HCT116 (cell line): ENCODE measurements at regions not wholly inside any gene's neighbourhood (a gene's known extent, or its start where the extent isn't known, plus 50 kb on each side); places are given as distances from the start of the nearest gene placed in this dataset.

Source experiments
- ATAC-seq: fragments of 200-7000 bp; cut with Tn5 transposase; 2 replicates; pipeline ENCODE4 v1.9.1; 2020; ENCODE audit warnings: mild to moderate bottlenecking, moderate library complexity
- BruUV-seq: library from RNA; stranded (reverse); fragments of 400-500 nt; replicated peaks from 2 replicates; lab custom pipeline; 2021; lab: Mats Ljungman, UMichigan
- CTCF ChIA-PET: fragments of 300-600 bp; sonication (Branson Sonifier 250); formaldehyde crosslinking; loops from one replicate; lab custom pipeline; 2021; ENCODE audit warnings: antibody characterized with exemption; lab: Charles Lee
- POLR2A ChIA-PET: fragments of 300-600, 350-600 bp; sonication (Branson Sonifier 250); formaldehyde crosslinking; loops from one replicate; lab custom pipeline; 2021; ENCODE audit warnings: antibody characterized with exemption; lab: Charles Lee
- RAD21 ChIA-PET, 2 experiments: fragments of 300-600 bp; sonication (Branson Sonifier 250); formaldehyde crosslinking; loops; one replicate each; lab custom pipeline; 2023; ENCODE audit warnings: low total read pairs in 2 of 2; ENCODE audit not compliant: uncharacterized antibody in 2 of 2, unreplicated experiment in 2 of 2, low non-redundant PET in 1 of 2; lab: Charles Lee
- DNase-seq: peaks from one replicate; pipeline ENCODE4 v3.0.0-alpha.2; 2010; ENCODE audit warnings: low read depth, low spot score
- H2AFZ ChIP-seq: fragments of 200-600 bp; shearing (Covaris generic), sonication (generic); 2 replicates; pipeline ENCODE4 v1.6.1; 2017; ENCODE audit warnings: low read depth, mixed run types, mixed read lengths, antibody characterized with exemption, low read length; ENCODE audit not compliant: poor library complexity, severe bottlenecking
- H3K27ac ChIP-seq: 2 replicates; pipeline ENCODE4 v1.5.1; 2012; ENCODE audit warnings: low read depth, low read length
- H3K27me3 ChIP-seq: fragments of 200-600 bp; sonication (generic); 2 replicates; pipeline ENCODE4 v1.6.1; 2016; ENCODE audit warnings: mixed run types, low read length, mixed read lengths; ENCODE audit not compliant: insufficient read depth
- H3K36me3 ChIP-seq, 2 experiments: fragments of 200-500 bp in 1 of 2; fragments of 200-600 bp in 1 of 2; sonication (Bioruptor generic) in 1 of 2; sonication (generic) in 1 of 2; 2 replicates each; pipeline versions ENCODE4 v1.5.1 to v1.6.1; 2014 to 2016; ENCODE audit warnings: low read length in 2 of 2, inconsistent platforms in 1 of 2, mixed read lengths in 1 of 2, mixed run types in 1 of 2; ENCODE audit not compliant: insufficient read depth in 2 of 2, control insufficient read depth in 1 of 2
- H3K4me1 ChIP-seq, 2 experiments: fragments of 200-600 bp in 1 of 2; sonication (generic) in 1 of 2; 2 replicates each; pipeline versions ENCODE4 v1.5.1 to v1.6.1; 2012 to 2017; ENCODE audit warnings: low read length in 2 of 2, inconsistent platforms in 1 of 2, mild to moderate bottlenecking in 1 of 2, mixed read lengths in 1 of 2, mixed run types in 1 of 2, moderate library complexity in 1 of 2; ENCODE audit not compliant: insufficient read depth in 2 of 2, control insufficient read depth in 1 of 2
- H3K4me2 ChIP-seq: fragments of 200-600 bp; sonication (generic); 2 replicates; pipeline ENCODE4 v1.6.1; 2017; ENCODE audit warnings: mixed run types, low read length, mixed read lengths
- H3K4me3 ChIP-seq, 2 experiments: fragments of 200-600 bp in 1 of 2; sonication (generic) in 1 of 2; replicated peaks in 1 of 2; 2 replicates each; pipeline ENCODE4 v1.5.1; 2011 to 2016; ENCODE audit warnings: low read length in 2 of 2, control low read depth in 1 of 2, low read depth in 1 of 2, mild to moderate bottlenecking in 1 of 2, mixed read lengths in 1 of 2, mixed run types in 1 of 2
- H3K79me2 ChIP-seq: fragments of 200-600 bp; sonication (generic); 2 replicates; pipeline ENCODE4 v1.6.1; 2017; ENCODE audit warnings: mild to moderate bottlenecking, mixed run types, low read length, moderate library complexity, mixed read lengths; ENCODE audit not compliant: insufficient read depth
- H3K9ac ChIP-seq: fragments of 200-600 bp; sonication (generic); 2 replicates; pipeline ENCODE4 v1.6.1; 2016; ENCODE audit warnings: low read length, mixed read lengths
- H3K9me2 ChIP-seq: fragments of 200-600 bp; sonication (generic), shearing (Covaris generic); 2 replicates; pipeline ENCODE4 v1.6.1; 2017; ENCODE audit warnings: mixed run types, mild to moderate bottlenecking, moderate library complexity; ENCODE audit not compliant: insufficient read depth
- H3K9me3 ChIP-seq, 2 experiments: fragments of 200-500 bp in 1 of 2; fragments of 200-600 bp in 1 of 2; sonication (Bioruptor generic) in 1 of 2; sonication (generic) in 1 of 2; 2 replicates each; pipeline ENCODE4 v1.6.1; 2014 to 2017; ENCODE audit warnings: low read length in 2 of 2, mixed read lengths in 2 of 2, inconsistent platforms in 1 of 2, low read depth in 1 of 2, mild to moderate bottlenecking in 1 of 2, mixed run types in 1 of 2, moderate library complexity in 1 of 2; ENCODE audit not compliant: control insufficient read depth in 1 of 2, insufficient read depth in 1 of 2
- H4K20me1 ChIP-seq: fragments of 200-600 bp; sonication (generic), shearing (Covaris generic); 2 replicates; pipeline ENCODE4 v1.6.1; 2017; ENCODE audit warnings: mixed run types, mild to moderate bottlenecking, moderate library complexity; ENCODE audit not compliant: insufficient read depth
- EGR1 ChIP-seq: IDR thresholded peaks from 2 replicates; pipeline ENCODE4 v1.6.1; 2012; ENCODE audit warnings: low read depth
- ELF1 ChIP-seq: IDR thresholded peaks from 2 replicates; pipeline ENCODE4 v1.6.1; 2012; ENCODE audit warnings: low read depth, borderline replicate concordance
- SIN3A ChIP-seq: IDR thresholded peaks from 2 replicates; pipeline ENCODE4 v1.6.1; 2012; ENCODE audit warnings: low read depth
- SP1 ChIP-seq: IDR thresholded peaks from 2 replicates; pipeline ENCODE4 v1.6.1; 2012; ENCODE audit warnings: low read depth
- SRF ChIP-seq: IDR thresholded peaks from 2 replicates; pipeline ENCODE4 v1.6.1; 2012; ENCODE audit warnings: low read depth
- YY1 ChIP-seq: IDR thresholded peaks from 2 replicates; pipeline ENCODE4 v1.6.1; 2011; ENCODE audit warnings: low read length, low read depth, moderate library complexity, mild to moderate bottlenecking; ENCODE audit not compliant: insufficient replicate concordance; ENCODE audit errors: extremely low read depth
- intact Hi-C: fragments of 100-400 bp; cut with micrococcal nuclease; formaldehyde crosslinking; loops from 2 replicates; pipeline ENCODE4 v1.10.0; 2022
- TF ChIP-seq, protein P1 (sequence below): IDR thresholded peaks from 2 replicates; pipeline ENCODE4 v1.6.1; 2012; ENCODE audit warnings: low read depth
- TF ChIP-seq, protein P2 (sequence below): IDR thresholded peaks from 2 replicates; pipeline ENCODE4 v1.6.1; 2012
- TF ChIP-seq, protein P3 (sequence below): IDR thresholded peaks from 2 replicates; pipeline ENCODE4 v1.6.1; 2011; ENCODE audit warnings: mild to moderate bottlenecking, low read length, moderate library complexity; ENCODE audit not compliant: insufficient replicate concordance; ENCODE audit errors: extremely low read depth

DNA sequence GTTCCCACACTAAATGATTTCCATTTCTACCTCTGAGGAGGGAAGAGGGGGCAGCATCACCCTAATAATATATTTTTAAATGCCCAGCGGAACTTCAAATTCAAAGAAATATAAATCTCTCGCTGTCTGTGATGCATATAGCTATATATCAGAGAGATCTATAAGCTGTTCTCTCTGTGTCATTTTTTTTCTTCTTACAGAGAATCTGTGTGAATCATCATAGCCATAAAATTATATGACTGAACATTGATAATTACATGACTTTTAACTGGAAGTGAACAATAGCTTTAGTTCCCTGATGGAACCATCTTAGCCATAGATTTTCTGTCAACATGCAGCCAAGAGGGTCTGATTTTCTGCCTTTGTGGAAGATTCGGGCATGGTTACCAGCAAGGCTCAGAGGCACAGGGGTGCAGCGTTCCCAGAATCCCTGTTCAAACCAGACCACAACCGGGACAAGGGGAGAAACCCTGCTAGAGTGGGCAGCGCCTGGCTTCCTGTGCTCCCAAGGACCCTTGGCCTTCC is 93.7 kb upstream of the OSMR start:
- Histone ChIP-seq H3K4me3 (no peak overlapping the region), H2AFZ (no peak overlapping the region), H3K9me3 (no peaks in the 10 kb centered on the region), H3K4me1 (no peaks in the 10 kb centered on the region), H3K9me2 (no peaks in the 10 kb centered on the region), H4K20me1 (no peaks in the 10 kb centered on the region), H3K27ac (no peak overlapping the region), H3K79me2 (no peaks in the 10 kb centered on the region), H3K4me2 (no peak overlapping the region), H3K27me3 (no peaks in the 10 kb centered on the region), H3K9ac (no peak overlapping the region), H3K36me3 (no peaks in the 10 kb centered on the region)
- DNase-seq: no peak
- ChIA-PET POLR2A (interaction anchor here (1.5 kb wide), 1 partner anchor 310 kb away, joined by 3 read pairs; no protein-coding TSS in a partner anchor), RAD21 (interaction anchor here in 1 of 2 experiments (1.0 kb wide), 1 partner anchor 310 kb away, joined by 5 read pairs; no protein-coding TSS in a partner anchor), CTCF (interaction anchor here (1.2 to 1.5 kb wide), 3 partner anchors 79 to 331 kb away, joined by 5 to 13 read pairs (median 6); no protein-coding TSS in a partner anchor)
- TF ChIP-seq, protein P1, sequence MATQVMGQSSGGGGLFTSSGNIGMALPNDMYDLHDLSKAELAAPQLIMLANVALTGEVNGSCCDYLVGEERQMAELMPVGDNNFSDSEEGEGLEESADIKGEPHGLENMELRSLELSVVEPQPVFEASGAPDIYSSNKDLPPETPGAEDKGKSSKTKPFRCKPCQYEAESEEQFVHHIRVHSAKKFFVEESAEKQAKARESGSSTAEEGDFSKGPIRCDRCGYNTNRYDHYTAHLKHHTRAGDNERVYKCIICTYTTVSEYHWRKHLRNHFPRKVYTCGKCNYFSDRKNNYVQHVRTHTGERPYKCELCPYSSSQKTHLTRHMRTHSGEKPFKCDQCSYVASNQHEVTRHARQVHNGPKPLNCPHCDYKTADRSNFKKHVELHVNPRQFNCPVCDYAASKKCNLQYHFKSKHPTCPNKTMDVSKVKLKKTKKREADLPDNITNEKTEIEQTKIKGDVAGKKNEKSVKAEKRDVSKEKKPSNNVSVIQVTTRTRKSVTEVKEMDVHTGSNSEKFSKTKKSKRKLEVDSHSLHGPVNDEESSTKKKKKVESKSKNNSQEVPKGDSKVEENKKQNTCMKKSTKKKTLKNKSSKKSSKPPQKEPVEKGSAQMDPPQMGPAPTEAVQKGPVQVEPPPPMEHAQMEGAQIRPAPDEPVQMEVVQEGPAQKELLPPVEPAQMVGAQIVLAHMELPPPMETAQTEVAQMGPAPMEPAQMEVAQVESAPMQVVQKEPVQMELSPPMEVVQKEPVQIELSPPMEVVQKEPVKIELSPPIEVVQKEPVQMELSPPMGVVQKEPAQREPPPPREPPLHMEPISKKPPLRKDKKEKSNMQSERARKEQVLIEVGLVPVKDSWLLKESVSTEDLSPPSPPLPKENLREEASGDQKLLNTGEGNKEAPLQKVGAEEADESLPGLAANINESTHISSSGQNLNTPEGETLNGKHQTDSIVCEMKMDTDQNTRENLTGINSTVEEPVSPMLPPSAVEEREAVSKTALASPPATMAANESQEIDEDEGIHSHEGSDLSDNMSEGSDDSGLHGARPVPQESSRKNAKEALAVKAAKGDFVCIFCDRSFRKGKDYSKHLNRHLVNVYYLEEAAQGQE: no peak
- no peak for TF ChIP-seq SP1
- TF ChIP-seq, protein P2, sequence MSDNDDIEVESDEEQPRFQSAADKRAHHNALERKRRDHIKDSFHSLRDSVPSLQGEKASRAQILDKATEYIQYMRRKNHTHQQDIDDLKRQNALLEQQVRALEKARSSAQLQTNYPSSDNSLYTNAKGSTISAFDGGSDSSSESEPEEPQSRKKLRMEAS: no peak
- no peak for TF ChIP-seq SRF
- no peak for TF ChIP-seq SIN3A
- TF ChIP-seq ELF1: no peak
- TF ChIP-seq EGR1: no peak
- TF ChIP-seq YY1: no peak
- TF ChIP-seq, protein P3, sequence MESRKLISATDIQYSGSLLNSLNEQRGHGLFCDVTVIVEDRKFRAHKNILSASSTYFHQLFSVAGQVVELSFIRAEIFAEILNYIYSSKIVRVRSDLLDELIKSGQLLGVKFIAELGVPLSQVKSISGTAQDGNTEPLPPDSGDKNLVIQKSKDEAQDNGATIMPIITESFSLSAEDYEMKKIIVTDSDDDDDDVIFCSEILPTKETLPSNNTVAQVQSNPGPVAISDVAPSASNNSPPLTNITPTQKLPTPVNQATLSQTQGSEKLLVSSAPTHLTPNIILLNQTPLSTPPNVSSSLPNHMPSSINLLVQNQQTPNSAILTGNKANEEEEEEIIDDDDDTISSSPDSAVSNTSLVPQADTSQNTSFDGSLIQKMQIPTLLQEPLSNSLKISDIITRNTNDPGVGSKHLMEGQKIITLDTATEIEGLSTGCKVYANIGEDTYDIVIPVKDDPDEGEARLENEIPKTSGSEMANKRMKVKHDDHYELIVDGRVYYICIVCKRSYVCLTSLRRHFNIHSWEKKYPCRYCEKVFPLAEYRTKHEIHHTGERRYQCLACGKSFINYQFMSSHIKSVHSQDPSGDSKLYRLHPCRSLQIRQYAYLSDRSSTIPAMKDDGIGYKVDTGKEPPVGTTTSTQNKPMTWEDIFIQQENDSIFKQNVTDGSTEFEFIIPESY: no peak
- no TSS peak for BruUV-seq
- intact Hi-C loops: no loop called here
- no peak for ATAC-seq
